ENCODE measurements at regions not wholly inside any gene's neighbourhood (a gene's known extent, or its start where the extent isn't known, plus 50 kb on each side); places are given as distances from the start of the nearest gene placed in this dataset.

DNA sequence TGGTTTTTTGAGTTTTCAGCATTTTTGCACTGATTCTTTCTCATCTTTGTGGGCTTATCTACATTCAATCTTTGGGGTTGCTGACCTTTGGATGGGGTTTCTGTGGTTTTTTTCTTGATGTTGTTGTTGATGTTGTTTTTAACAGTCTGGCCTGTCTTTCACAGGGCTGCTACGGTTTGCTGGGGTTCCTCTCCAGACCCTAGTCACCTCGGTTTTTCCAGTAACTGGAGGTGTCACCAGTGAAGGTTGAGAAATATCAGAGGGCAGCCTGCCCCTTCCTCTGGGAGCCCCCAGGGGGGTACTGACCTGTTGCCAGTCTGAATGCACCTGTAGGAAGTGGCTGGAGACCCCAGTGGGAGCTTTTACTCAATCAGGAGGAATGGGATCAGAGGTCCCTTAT, 365.4 kb downstream of the JRKL start (continued):
- no peak for TF ChIP-seq POLR2AphosphoS5 (IDR thresholded peaks at IDR 0.05; ENCODE audit: low read length)
- no peak for TF ChIP-seq WRNIP1 (IDR thresholded peaks at IDR 0.05; ENCODE audit: borderline replicate concordance, low read depth, low read length)
- TF ChIP-seq, protein P1, sequence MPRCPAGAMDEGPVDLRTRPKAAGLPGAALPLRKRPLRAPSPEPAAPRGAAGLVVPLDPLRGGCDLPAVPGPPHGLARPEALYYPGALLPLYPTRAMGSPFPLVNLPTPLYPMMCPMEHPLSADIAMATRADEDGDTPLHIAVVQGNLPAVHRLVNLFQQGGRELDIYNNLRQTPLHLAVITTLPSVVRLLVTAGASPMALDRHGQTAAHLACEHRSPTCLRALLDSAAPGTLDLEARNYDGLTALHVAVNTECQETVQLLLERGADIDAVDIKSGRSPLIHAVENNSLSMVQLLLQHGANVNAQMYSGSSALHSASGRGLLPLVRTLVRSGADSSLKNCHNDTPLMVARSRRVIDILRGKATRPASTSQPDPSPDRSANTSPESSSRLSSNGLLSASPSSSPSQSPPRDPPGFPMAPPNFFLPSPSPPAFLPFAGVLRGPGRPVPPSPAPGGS (IDR thresholded peaks at IDR 0.05; ENCODE audit: borderline replicate concordance, insufficient read depth, low read depth, low read length, poor library complexity, severe bottlenecking) = no peak
- TF ChIP-seq TCF7 (IDR thresholded peaks at IDR 0.05; ENCODE audit: borderline replicate concordance) = no peak
- TF ChIP-seq USF1 (IDR thresholded peaks at IDR 0.05; ENCODE audit: borderline replicate concordance, extremely low read length, insufficient read depth, low read depth, low read length) = no peak
- TF ChIP-seq, protein P2, sequence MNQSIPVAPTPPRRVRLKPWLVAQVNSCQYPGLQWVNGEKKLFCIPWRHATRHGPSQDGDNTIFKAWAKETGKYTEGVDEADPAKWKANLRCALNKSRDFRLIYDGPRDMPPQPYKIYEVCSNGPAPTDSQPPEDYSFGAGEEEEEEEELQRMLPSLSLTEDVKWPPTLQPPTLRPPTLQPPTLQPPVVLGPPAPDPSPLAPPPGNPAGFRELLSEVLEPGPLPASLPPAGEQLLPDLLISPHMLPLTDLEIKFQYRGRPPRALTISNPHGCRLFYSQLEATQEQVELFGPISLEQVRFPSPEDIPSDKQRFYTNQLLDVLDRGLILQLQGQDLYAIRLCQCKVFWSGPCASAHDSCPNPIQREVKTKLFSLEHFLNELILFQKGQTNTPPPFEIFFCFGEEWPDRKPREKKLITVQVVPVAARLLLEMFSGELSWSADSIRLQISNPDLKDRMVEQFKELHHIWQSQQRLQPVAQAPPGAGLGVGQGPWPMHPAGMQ (IDR thresholded peaks at IDR 0.05; ENCODE audit: borderline replicate concordance) = no peak

DNA sequence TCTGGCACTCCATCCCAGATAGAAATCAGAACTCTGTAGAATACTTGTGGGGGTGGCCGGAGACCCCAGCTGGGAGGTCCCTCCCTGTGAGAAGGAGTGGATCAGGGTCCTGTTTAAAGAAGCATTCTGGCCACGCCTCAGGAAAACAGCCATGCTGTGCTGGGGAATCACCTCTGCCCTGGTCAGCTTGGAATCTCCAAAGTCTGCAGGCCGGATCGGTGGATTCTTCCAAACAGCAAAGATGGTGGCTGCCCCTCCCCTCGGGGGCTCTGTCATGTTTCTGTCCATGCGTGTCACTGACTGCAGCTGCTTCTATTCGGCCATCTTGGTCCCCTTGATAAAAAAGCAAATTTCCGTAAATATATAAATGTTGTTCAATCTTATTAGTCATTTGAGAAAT, 365.9 kb downstream of the JRKL start:
- POLR2A ChIA-PET = no interaction called here
- FAIRE-seq (no peak), ATAC-seq (no peak), DNase-seq (ENCODE audit: low read depth, low spot score) (no peak)
- intact Hi-C loops (cut with micrococcal nuclease; ENCODE audit: unreplicated experiment) (no loop called here), in situ Hi-C loops (cut with MboI) (no loop called here)
- H3K4me1 ChIP-seq (ENCODE audit: control insufficient read depth, insufficient read depth, low read length) = no peaks in the 10 kb centered on the region
- BruUV-seq (replicated peaks) = no TSS peak
- H3K36me3 ChIP-seq (ENCODE audit: control insufficient read depth in 2 of 2, insufficient read depth in 2 of 2, low read length in 1 of 2) = no peaks in the 10 kb centered on the region
- H3K9me3 ChIP-seq (replicated peaks; ENCODE audit: control insufficient read depth, insufficient read depth, low read length) = no peaks in the 10 kb centered on the region
- no peaks in the 10 kb centered on the region for H3K79me2 ChIP-seq (ENCODE audit: control insufficient read depth, insufficient read depth, low read length)
- H2AFZ ChIP-seq (ENCODE audit: control insufficient read depth, low read depth, low read length) = no peak overlapping the region
- no peak overlapping the region for H3K4me2 ChIP-seq (ENCODE audit: control insufficient read depth, insufficient read depth)
- no peak overlapping the region for H3K27ac ChIP-seq (ENCODE audit: control insufficient read depth, insufficient read depth)
- RAD21 ChIA-PET (ENCODE audit: unreplicated experiment) = no interaction called here
- no peak overlapping the region for H3K4me3 ChIP-seq
- no peak overlapping the region for H3K9ac ChIP-seq (ENCODE audit: control insufficient read depth, insufficient read depth, low read length)
- no peaks in the 10 kb centered on the region for H4K20me1 ChIP-seq (ENCODE audit: control insufficient read depth, insufficient read depth)
- SMC1A ChIA-PET (ENCODE audit: uncharacterized antibody, unreplicated experiment) = no interaction called here
- CTCF ChIA-PET = no interaction called here
- WGBS (ENCODE audit: insufficient coverage, insufficient replicate concordance, low lambda C conversion rate, missing lambda C conversion rate) = 19% methylated on average over 8 of the region's 8 CpGs
- no peaks in the 10 kb centered on the region for H3K27me3 ChIP-seq (replicated peaks in 1 of 2; ENCODE audit: control insufficient read depth in 2 of 2, insufficient read depth in 2 of 2, low read length in 1 of 2)
- TF ChIP-seq TARDBP (IDR thresholded peaks at IDR 0.05; ENCODE audit: borderline replicate concordance) (no peak), GABPA (IDR thresholded peaks at IDR 0.05; ENCODE audit: low read depth) (no peak), ETV6 (conservative IDR thresholded peaks at IDR 0.05 in 1 of 2, IDR thresholded peaks at IDR 0.05 in 1 of 2; ENCODE audit: borderline replicate concordance in 1 of 2, low read depth in 1 of 2) (no peak), IRF3 (IDR thresholded peaks at IDR 0.05) (no peak), RCOR1 (conservative IDR thresholded peaks at IDR 0.05; ENCODE audit: low read depth, low read length) (no peak), ZNF207 (IDR thresholded peaks at IDR 0.05; ENCODE audit: borderline replicate concordance) (no peak), BCLAF1 (IDR thresholded peaks at IDR 0.05) (no peak), IKZF2 (IDR thresholded peaks at IDR 0.05) (no peak), STAT1 (conservative IDR thresholded peaks at IDR 0.05) (no peak), FOS (IDR thresholded peaks at IDR 0.05; ENCODE audit: borderline replicate concordance, extremely low read depth, insufficient read length) (no peak), BRCA1 (IDR thresholded peaks at IDR 0.05; ENCODE audit: low read depth, low read length) (no peak)

Measured in GM12878 (cell line).